ENCODE measurements at regions not wholly inside any gene's neighbourhood (a gene's known extent, or its start where the extent isn't known, plus 50 kb on each side); places are given as distances from the start of the nearest gene placed in this dataset.
A peak's percentile ranks its signal among the peaks of the same experiment; 100 is the strongest.

GRCh38 chr15:62572797-62573196, 407.7 kb upstream of the C2CD4B start:
- Histone ChIP-seq H4K20me1 (ENCODE audit: insufficient read depth, poor library complexity, severe bottlenecking) (no peaks in the 10 kb centered on the region), H3K9me2 (replicated peaks; ENCODE audit: insufficient read depth) (no peaks in the 10 kb centered on the region), H3K27ac (no peak overlapping the region), H3K9me3 (ENCODE audit: low read depth) (no peaks in the 10 kb centered on the region), H3K4me3 (no peak overlapping the region), H3K4me2 (no peak overlapping the region), H3K4me1 (ENCODE audit: insufficient read depth) (peaks cover 14% of the 10 kb centered on the region), H2AFZ (no peak overlapping the region), H3K27me3 (no peaks in the 10 kb centered on the region), H3K79me2 (peaks cover 68% of the 10 kb centered on the region), H3K36me3 (replicated peaks; ENCODE audit: insufficient read depth, low read depth) (no peaks in the 10 kb centered on the region)
- WGBS (ENCODE audit: low lambda C conversion rate, missing lambda C conversion rate): 92% methylated on average over 7 of the region's 7 CpGs
- DNase-seq (ENCODE audit: low spot score): no peak
- TF ChIP-seq CTCF (IDR thresholded peaks at IDR 0.05; ENCODE audit: poor library complexity): no peak
- no peak for TF ChIP-seq EZH2phosphoT487 (IDR thresholded peaks at IDR 0.05; ENCODE audit: low read depth, severe bottlenecking, unreplicated experiment)
- no peak for TF ChIP-seq EZH2 (IDR thresholded peaks at IDR 0.05; ENCODE audit: borderline replicate concordance)

GRCh38 chr15:62573876-62574275, 408.8 kb upstream of the C2CD4B start:
- H3K36me3 ChIP-seq (replicated peaks; ENCODE audit: insufficient read depth, low read depth): no peaks in the 10 kb centered on the region
- no peak overlapping the region for H3K4me3 ChIP-seq
- no peak overlapping the region for H3K4me2 ChIP-seq
- H3K9me2 ChIP-seq (replicated peaks; ENCODE audit: insufficient read depth): no peaks in the 10 kb centered on the region
- no peaks in the 10 kb centered on the region for H4K20me1 ChIP-seq (ENCODE audit: insufficient read depth, poor library complexity, severe bottlenecking)
- H3K79me2 ChIP-seq: peaks cover 57% of the 10 kb centered on the region
- no peaks in the 10 kb centered on the region for H3K27me3 ChIP-seq
- H3K4me1 ChIP-seq (ENCODE audit: insufficient read depth): peaks cover 19% of the 10 kb centered on the region
- H2AFZ ChIP-seq: no peak overlapping the region
- WGBS (ENCODE audit: low lambda C conversion rate, missing lambda C conversion rate): 94% methylated on average over 3 of the region's 3 CpGs
- DNase-seq (ENCODE audit: low spot score): no peak
- H3K27ac ChIP-seq: no peak overlapping the region
- TF ChIP-seq CTCF (IDR thresholded peaks at IDR 0.05; ENCODE audit: poor library complexity) (no peak), EZH2 (IDR thresholded peaks at IDR 0.05; ENCODE audit: borderline replicate concordance) (no peak), EZH2phosphoT487 (IDR thresholded peaks at IDR 0.05; ENCODE audit: low read depth, severe bottlenecking, unreplicated experiment) (no peak)
- H3K9me3 ChIP-seq (ENCODE audit: low read depth): no peaks in the 10 kb centered on the region

- WGBS (ENCODE audit: low lambda C conversion rate, missing lambda C conversion rate): 82% methylated on average over 6 of the region's 6 CpGs
- H3K4me1 ChIP-seq (ENCODE audit: insufficient read depth): peaks cover 13% of the 10 kb centered on the region
- H3K27ac ChIP-seq: peak overlapping the region; percentile 80
- H4K20me1 ChIP-seq (ENCODE audit: insufficient read depth, poor library complexity, severe bottlenecking): no peaks in the 10 kb centered on the region
- H3K9me3 ChIP-seq (ENCODE audit: low read depth): no peaks in the 10 kb centered on the region
- no peak for TF ChIP-seq EZH2phosphoT487 (IDR thresholded peaks at IDR 0.05; ENCODE audit: low read depth, severe bottlenecking, unreplicated experiment)
- no peak for TF ChIP-seq CTCF (IDR thresholded peaks at IDR 0.05; ENCODE audit: poor library complexity)
- TF ChIP-seq EZH2 (IDR thresholded peaks at IDR 0.05; ENCODE audit: borderline replicate concordance): no peak
- H3K4me2 ChIP-seq: no peak overlapping the region
- no peaks in the 10 kb centered on the region for H3K27me3 ChIP-seq
- H2AFZ ChIP-seq: no peak overlapping the region
- no peaks in the 10 kb centered on the region for H3K9me2 ChIP-seq (replicated peaks; ENCODE audit: insufficient read depth)
- no peak overlapping the region for H3K4me3 ChIP-seq
- peak; percentile 74 for DNase-seq (ENCODE audit: low spot score)
- no peaks in the 10 kb centered on the region for H3K36me3 ChIP-seq (replicated peaks; ENCODE audit: insufficient read depth, low read depth)
- peaks cover 41% of the 10 kb centered on the region for H3K79me2 ChIP-seq
These were observed 413.5 kb upstream of the C2CD4B start for GRCh38 chr15:62578546-62578945.

DNA sequence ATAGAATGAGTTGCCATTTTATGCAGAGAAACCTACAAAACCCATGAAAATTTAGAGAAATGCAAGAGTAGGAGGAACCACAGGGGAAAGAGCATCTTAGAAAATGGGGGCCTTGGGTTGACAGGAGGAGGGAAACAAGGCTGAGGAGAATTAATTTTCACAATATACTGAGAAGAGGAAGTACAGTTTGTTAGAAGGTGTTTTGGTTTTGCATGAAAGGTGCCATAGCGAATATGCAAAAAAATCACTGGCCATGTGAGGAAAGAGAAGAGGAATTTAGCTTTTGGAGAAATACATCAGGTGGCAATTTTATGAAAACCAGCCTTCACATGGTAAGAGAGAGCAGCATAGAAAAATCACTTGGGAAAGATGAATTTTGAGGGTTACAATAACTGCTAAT, 413.9 kb upstream of the C2CD4B start:
- no peaks in the 10 kb centered on the region for H3K27me3 ChIP-seq
- H3K79me2 ChIP-seq: peaks cover 42% of the 10 kb centered on the region
- no peak for DNase-seq (ENCODE audit: low spot score)
- TF ChIP-seq EZH2 (IDR thresholded peaks at IDR 0.05; ENCODE audit: borderline replicate concordance) (no peak), CTCF (IDR thresholded peaks at IDR 0.05; ENCODE audit: poor library complexity) (no peak)
- H4K20me1 ChIP-seq (ENCODE audit: insufficient read depth, poor library complexity, severe bottlenecking): no peaks in the 10 kb centered on the region
- H2AFZ ChIP-seq: no peak overlapping the region
- no peaks in the 10 kb centered on the region for H3K9me2 ChIP-seq (replicated peaks; ENCODE audit: insufficient read depth)
- peak overlapping the region; percentile 52 for H3K27ac ChIP-seq
- no peaks in the 10 kb centered on the region for H3K36me3 ChIP-seq (replicated peaks; ENCODE audit: insufficient read depth, low read depth)
- 94% methylated on average over 1 of the region's 1 CpG for WGBS (ENCODE audit: low lambda C conversion rate, missing lambda C conversion rate)
- peaks cover 13% of the 10 kb centered on the region for H3K4me1 ChIP-seq (ENCODE audit: insufficient read depth)
- no peaks in the 10 kb centered on the region for H3K9me3 ChIP-seq (ENCODE audit: low read depth)
- no peak overlapping the region for H3K4me3 ChIP-seq
- H3K4me2 ChIP-seq: no peak overlapping the region
